Effector CD8-positive, alpha-beta T cell (primary cell): ENCODE measurements at regions not wholly inside any gene's neighbourhood (a gene's known extent, or its start where the extent isn't known, plus 50 kb on each side); places are given as distances from the start of the nearest gene placed in this dataset.
"Not testable (repeated sequence)": the region's sequence is repeated elsewhere in the genome, so short reads cannot be mapped to it uniquely, and the experiment has no call there.

ENCODE experiments used
- DNase-seq: peaks from one replicate; lab custom pipeline; 2025; lab: John Stamatoyannopoulos, UW

GRCh38 chr4:155444721-155445120 lies 68.0 kb upstream of the MAP9 start:
- no peak for DNase-seq

- DNase-seq = peak; percentile 34
Observed at GRCh38 chr4:155442267-155443105, 65.7 kb upstream of the MAP9 start.

DNA sequence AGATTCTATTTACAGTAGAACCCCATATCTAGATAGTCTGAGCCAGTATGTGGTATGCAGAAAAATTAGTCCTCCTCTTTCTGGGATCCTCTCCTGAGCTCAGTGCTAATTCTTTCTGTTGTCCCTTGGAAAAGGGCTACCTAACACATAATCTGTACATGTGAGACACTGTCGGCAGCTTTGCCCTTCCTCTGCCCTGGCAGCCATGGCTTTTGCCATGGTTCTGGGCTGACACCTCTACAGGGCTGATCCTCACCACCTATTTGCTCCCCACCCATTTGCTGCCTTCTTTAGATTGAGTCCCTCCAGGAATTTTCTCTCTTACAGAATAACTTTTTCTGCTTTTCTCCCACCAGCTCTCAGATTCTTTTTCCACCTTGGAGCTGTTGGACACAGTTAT lies 64.7 kb upstream of the MAP9 start:
- DNase-seq = no peak

GRCh38 chr4:155439760-155440159 lies 63.0 kb upstream of the MAP9 start:
- DNase-seq = not testable (repeated sequence)

DNA sequence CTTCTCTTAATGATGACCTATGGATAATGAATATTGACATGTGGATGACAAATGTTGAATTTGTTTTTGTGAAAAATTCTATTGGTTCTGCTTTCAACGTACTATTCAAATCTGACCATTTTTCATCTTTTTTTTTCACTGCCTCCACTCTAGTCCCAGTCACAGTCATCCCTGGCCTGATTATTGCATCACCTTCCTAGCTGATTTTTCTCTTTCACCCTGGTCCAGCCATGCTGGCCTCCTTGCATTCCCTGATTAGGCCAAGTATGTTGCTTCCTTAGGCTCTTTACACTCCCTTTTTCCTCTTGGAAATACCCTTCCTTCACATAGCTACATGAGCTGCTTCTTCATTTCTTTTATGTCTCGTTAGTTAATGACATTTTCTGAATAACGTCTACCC lies 58.1 kb upstream of the MAP9 start:
- no peak for DNase-seq

GRCh38 chr4:155434366-155434765 lies 57.6 kb upstream of the MAP9 start:
- DNase-seq = no peak

DNA sequence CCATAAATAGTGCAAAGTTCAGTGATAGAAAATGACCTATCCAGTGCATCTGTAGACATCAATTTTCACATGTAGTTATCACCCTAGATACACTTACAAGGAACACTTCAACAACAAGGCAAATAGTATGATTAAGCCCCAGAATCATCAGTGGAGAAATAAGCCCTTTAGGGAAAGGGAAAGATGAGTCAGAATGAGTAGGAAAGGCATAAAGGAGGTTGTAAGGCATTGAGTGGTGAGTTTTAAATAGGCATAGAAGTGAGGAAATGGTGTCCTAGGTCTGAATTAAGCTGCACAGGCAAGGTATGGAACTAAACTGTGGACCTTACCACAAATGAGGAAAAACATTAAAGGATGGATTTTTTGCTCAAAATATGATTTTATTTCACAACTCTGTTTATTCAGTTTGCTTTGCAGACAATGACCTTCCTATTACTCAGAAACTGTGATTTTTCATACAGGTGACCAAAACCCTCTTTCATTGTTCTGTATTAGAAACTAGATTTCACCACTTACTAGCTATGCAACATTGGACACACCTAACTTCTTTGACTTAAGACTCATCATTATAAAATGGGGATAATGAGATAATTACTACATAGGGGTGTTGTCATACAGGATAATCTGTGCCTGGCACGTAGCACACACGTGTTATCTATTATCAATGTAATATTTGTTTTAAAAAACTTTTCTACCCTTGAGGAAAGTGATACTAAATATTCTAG lies 57.0 kb upstream of the MAP9 start:
- no peak for DNase-seq

GRCh38 chr4:155430895-155431795 lies 54.4 kb upstream of the MAP9 start:
- DNase-seq = no peak

GRCh38 chr4:155428128-155428527 lies 51.4 kb upstream of the MAP9 start:
- no peak for DNase-seq

GRCh38 chr4:155426953-155427352 lies 50.2 kb upstream of the MAP9 start:
- no peak for DNase-seq
